Pancreas (tissue), 10 donors: ENCODE measurements at regions not wholly inside any gene's neighbourhood (a gene's known extent, or its start where the extent isn't known, plus 50 kb on each side); places are given as distances from the start of the nearest gene placed in this dataset.

Experiments
- ATAC-seq, 4 donors: fragments of 200-7000 bp; cut with Tn5 transposase; one replicate each; pipeline versions ENCODE4 v1.8.0 to v1.9.1; 2020; ENCODE audit warnings: mild to moderate bottlenecking in 4 of 4, moderate library complexity in 4 of 4
- DNase-seq, 6 donors: peaks; one replicate each; pipeline ENCODE4 v3.0.0-alpha.2; 2020
- FAIRE-seq: peaks from 2 replicates; lab custom pipeline; 2012; peaks lifted over from hg19 to GRCh38; lab: Jason Lieb, UNC
- H3K27ac ChIP-seq, 4 donors: fragments of 200-600 bp; sonication (generic); 1 replicate in 3 of 4; 2 replicates in 1 of 4; pipeline versions ENCODE4 v1.5.0 to v1.8.0; 2020
- H3K27me3 ChIP-seq, 4 donors: fragments of 200-600 bp; one replicate each; pipeline ENCODE4 v1.8.0; 2021
- H3K36me3 ChIP-seq, 3 donors: fragments of 200-600 bp; sonication (generic) in 1 of 3; one replicate each; pipeline versions ENCODE4 v1.5.0 to v1.8.0; 2020 to 2021
- H3K4me1 ChIP-seq, 3 donors: fragments of 200-600 bp; one replicate each; pipeline ENCODE4 v1.8.0; 2021
- H3K4me3 ChIP-seq, 4 donors: fragments of 200-600 bp; sonication (generic) in 2 of 4; one replicate each; pipeline versions ENCODE4 v1.5.0 to v1.8.0; 2020 to 2021
- H3K9me3 ChIP-seq, 4 donors: fragments of 200-600 bp; one replicate each; pipeline ENCODE4 v1.8.0; 2021
- CTCF ChIP-seq, 4 donors: fragments of 200-600 bp; sonication (generic) in 3 of 4; IDR thresholded peaks; one replicate each; pipeline versions ENCODE4 v1.5.0 to v1.8.0; 2021; ENCODE audit warnings: antibody characterized with exemption in 4 of 4
- WGBS, 2 donors: extraction: QIAGEN DNeasy Blood & Tissue Kit; methylation state at CpG; one replicate each; pipeline ENCODE4 v1.1.7; 2013; 5-methylcytosine and 5-hydroxymethylcytosine counted together
- intact Hi-C, 3 donors: fragments of 100-400 bp; cut with DNase I; formaldehyde crosslinking; loops; one replicate each; pipeline versions ENCODE4 v1.11.1 to v1.14.2; 2022
- donor health status: healthy with polysubstance abuse.
- donor health status: DM: no; HTN: no; CAD: no; lungs with moderate emphysema.
- donor health status: DM: no; HTN: no; CAD: no.
- donor health status: control.
- donor health status: control.
- donor health status: Bipolar disorder and iron deficiency.
- donor health status: DM: yes; HTN: yes; CAD: no.
- donor health status: DM: no; HTN: no; CAD: no.
- donor health status: DM: no; HTN: no; CAD: no.
- donor health status: DM: yes; HTN: yes; CAD: no.

GRCh38 chr11:38009932-38010331 is 1411.9 kb upstream of the RAG2 start:
- no peaks in the 10 kb centered on the region for H3K9me3 ChIP-seq
- H3K27ac ChIP-seq: no peak overlapping the region
- no peaks in the 10 kb centered on the region for H3K27me3 ChIP-seq
- DNase-seq (no peak), ATAC-seq (no peak), FAIRE-seq (no peak)
- no peaks in the 10 kb centered on the region for H3K36me3 ChIP-seq
- H3K4me1 ChIP-seq: no peaks in the 10 kb centered on the region
- intact Hi-C loops: no loop called here
- no peak overlapping the region for H3K4me3 ChIP-seq
- 91 to 97% methylated on average over 1 of the region's 1 CpG for WGBS, 2 donors
- TF ChIP-seq CTCF (IDR thresholded peaks at IDR 0.05): no peak

GRCh38 chr11:38006466-38006865 is 1408.4 kb upstream of the RAG2 start:
- H3K4me3 ChIP-seq: no peak overlapping the region
- intact Hi-C loops: no loop called here
- no peaks in the 10 kb centered on the region for H3K36me3 ChIP-seq
- DNase-seq (no peak), ATAC-seq (no peak), FAIRE-seq (no peak)
- H3K9me3 ChIP-seq: no peaks in the 10 kb centered on the region
- no peak overlapping the region for H3K27ac ChIP-seq
- H3K27me3 ChIP-seq: no peaks in the 10 kb centered on the region
- TF ChIP-seq CTCF (IDR thresholded peaks at IDR 0.05): no peak
- H3K4me1 ChIP-seq: no peaks in the 10 kb centered on the region

GRCh38 chr11:38005597-38005996 is 1407.6 kb upstream of the RAG2 start:
- Histone ChIP-seq H3K27me3 (no peaks in the 10 kb centered on the region), H3K9me3 (no peaks in the 10 kb centered on the region), H3K4me3 (no peak overlapping the region), H3K4me1 (no peaks in the 10 kb centered on the region), H3K36me3 (no peaks in the 10 kb centered on the region), H3K27ac (no peak overlapping the region)
- no peak for DNase-seq
- intact Hi-C loops: no loop called here
- ATAC-seq: no peak
- no peak for FAIRE-seq
- WGBS, 2 donors: 78 to 89% methylated on average over 2 of the region's 2 CpGs
- no peak for TF ChIP-seq CTCF (IDR thresholded peaks at IDR 0.05)

GRCh38 chr11:37999171-37999570 is 1401.1 kb upstream of the RAG2 start:
- Histone ChIP-seq H3K4me3 (no peak overlapping the region), H3K36me3 (no peaks in the 10 kb centered on the region), H3K9me3 (no peaks in the 10 kb centered on the region), H3K4me1 (no peaks in the 10 kb centered on the region), H3K27ac (no peak overlapping the region), H3K27me3 (no peaks in the 10 kb centered on the region)
- DNase-seq (no peak), ATAC-seq (no peak), FAIRE-seq (no peak)
- TF ChIP-seq CTCF (IDR thresholded peaks at IDR 0.05): no peak
- WGBS, 2 donors: 53 to 80% methylated on average over 3 of the region's 3 CpGs
- intact Hi-C loops: no loop called here

GRCh38 chr11:37995886-37996285 is 1397.8 kb upstream of the RAG2 start:
- Histone ChIP-seq H3K4me1 (no peaks in the 10 kb centered on the region), H3K9me3 (no peaks in the 10 kb centered on the region), H3K4me3 (no peak overlapping the region), H3K27me3 (no peaks in the 10 kb centered on the region), H3K27ac (no peak overlapping the region), H3K36me3 (no peaks in the 10 kb centered on the region)
- intact Hi-C loops: no loop called here
- WGBS, 2 donors: 73% methylated on average over 2 of the region's 2 CpGs
- ATAC-seq: no peak
- no peak for TF ChIP-seq CTCF (IDR thresholded peaks at IDR 0.05)
- no peak for DNase-seq
- FAIRE-seq: no peak
